ENCODE measurements at regions not wholly inside any gene's neighbourhood (a gene's known extent, or its start where the extent isn't known, plus 50 kb on each side); places are given as distances from the start of the nearest gene placed in this dataset.

- Histone ChIP-seq H3K9me2 (replicated peaks; ENCODE audit: control insufficient read depth, low read length) (0 out of 2 replicates have a peak, but pooled peaks cover 2% of the 10 kb centered on the region), H3F3A (ENCODE audit: control insufficient read depth, insufficient read depth) (no peaks in the 10 kb centered on the region), H3K27ac (ENCODE audit: low read depth, low read length) (no peak overlapping the region), H3K4me3 (ENCODE audit: low read length) (no peak overlapping the region), H3K36me3 (ENCODE audit: control insufficient read depth, low read length) (no peaks in the 10 kb centered on the region), H4K20me1 (ENCODE audit: control insufficient read depth, insufficient read depth, low read depth, low read length) (no peaks in the 10 kb centered on the region), H3K4me1 (ENCODE audit: control insufficient read depth, low read length) (no peaks in the 10 kb centered on the region), H3K9me3 (ENCODE audit: control insufficient read depth, insufficient read depth, low read length) (no peaks in the 10 kb centered on the region), H3K79me2 (ENCODE audit: control insufficient read depth, low read length) (no peaks in the 10 kb centered on the region), H3K27me3 (ENCODE audit: control insufficient read depth, low read length) (no peaks in the 10 kb centered on the region), H3K4me2 (ENCODE audit: low read length) (no peak overlapping the region)
- TF ChIP-seq EZH2phosphoT487 (IDR thresholded peaks at IDR 0.05; ENCODE audit: borderline replicate concordance, low read length) (no peak), CTCF (IDR thresholded peaks at IDR 0.05; ENCODE audit: low read depth, low read length, poor library complexity, severe bottlenecking) (no peak)
These were observed 413.5 kb downstream of the PLK2 start for GRCh38 chr5:58046371-58046770.

GRCh38 chr5:58044166-58044565 lies 415.7 kb downstream of the PLK2 start:
- Histone ChIP-seq H3K79me2 (ENCODE audit: control insufficient read depth, low read length) (no peaks in the 10 kb centered on the region), H3K9me3 (ENCODE audit: control insufficient read depth, insufficient read depth, low read length) (no peaks in the 10 kb centered on the region), H3K36me3 (ENCODE audit: control insufficient read depth, low read length) (no peaks in the 10 kb centered on the region), H3K27ac (ENCODE audit: low read depth, low read length) (no peak overlapping the region), H3K9me2 (replicated peaks; ENCODE audit: control insufficient read depth, low read length) (0 out of 2 replicates have a peak, but pooled peaks cover 2% of the 10 kb centered on the region), H4K20me1 (ENCODE audit: control insufficient read depth, insufficient read depth, low read depth, low read length) (no peaks in the 10 kb centered on the region), H3F3A (ENCODE audit: control insufficient read depth, insufficient read depth) (no peaks in the 10 kb centered on the region), H3K4me3 (ENCODE audit: low read length) (no peak overlapping the region), H3K27me3 (ENCODE audit: control insufficient read depth, low read length) (no peaks in the 10 kb centered on the region), H3K4me1 (ENCODE audit: control insufficient read depth, low read length) (no peaks in the 10 kb centered on the region), H3K4me2 (ENCODE audit: low read length) (no peak overlapping the region)
- TF ChIP-seq EZH2phosphoT487 (IDR thresholded peaks at IDR 0.05; ENCODE audit: borderline replicate concordance, low read length) (no peak), CTCF (IDR thresholded peaks at IDR 0.05; ENCODE audit: low read depth, low read length, poor library complexity, severe bottlenecking) (no peak)

GRCh38 chr5:58043032-58043945 lies 416.6 kb downstream of the PLK2 start:
- Histone ChIP-seq H4K20me1 (ENCODE audit: control insufficient read depth, insufficient read depth, low read depth, low read length) (no peaks in the 10 kb centered on the region), H3K9me3 (ENCODE audit: control insufficient read depth, insufficient read depth, low read length) (no peaks in the 10 kb centered on the region), H3K4me1 (ENCODE audit: control insufficient read depth, low read length) (no peaks in the 10 kb centered on the region), H3K27ac (ENCODE audit: low read depth, low read length) (no peak overlapping the region), H3F3A (ENCODE audit: control insufficient read depth, insufficient read depth) (no peaks in the 10 kb centered on the region), H3K79me2 (ENCODE audit: control insufficient read depth, low read length) (no peaks in the 10 kb centered on the region), H3K9me2 (replicated peaks; ENCODE audit: control insufficient read depth, low read length) (no peaks in the 10 kb centered on the region), H3K4me3 (ENCODE audit: low read length) (no peak overlapping the region), H3K36me3 (ENCODE audit: control insufficient read depth, low read length) (no peaks in the 10 kb centered on the region), H3K4me2 (ENCODE audit: low read length) (no peak overlapping the region), H3K27me3 (ENCODE audit: control insufficient read depth, low read length) (no peaks in the 10 kb centered on the region)
- TF ChIP-seq EZH2phosphoT487 (IDR thresholded peaks at IDR 0.05; ENCODE audit: borderline replicate concordance, low read length), result no peak
- no peak for TF ChIP-seq CTCF (IDR thresholded peaks at IDR 0.05; ENCODE audit: low read depth, low read length, poor library complexity, severe bottlenecking)

Data from DOHH2 (cell line).